ENCODE measurements at regions not wholly inside any gene's neighbourhood (a gene's known extent, or its start where the extent isn't known, plus 50 kb on each side); places are given as distances from the start of the nearest gene placed in this dataset.

DNA sequence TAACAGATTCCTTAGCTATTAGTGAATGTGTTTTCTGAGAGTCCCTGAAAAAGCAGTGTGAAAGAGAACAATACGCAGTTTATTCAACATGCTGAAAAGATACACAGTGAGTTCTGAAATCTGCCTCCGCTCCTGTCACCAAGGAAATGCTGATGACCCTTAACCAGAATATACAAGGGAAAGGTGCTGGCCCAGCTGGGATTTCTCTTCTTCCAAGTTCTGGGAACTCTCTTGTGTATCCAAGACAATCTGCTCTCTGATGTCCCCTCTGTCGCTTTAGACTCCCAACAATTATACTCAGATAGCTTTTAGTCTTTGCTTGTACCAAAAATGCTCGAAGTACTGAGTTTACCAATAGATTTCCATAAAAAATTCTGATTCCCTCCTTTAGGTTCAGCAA is 214.9 kb downstream of the TMEM167A start:
- Histone ChIP-seq H3K9me3 (replicated peaks; ENCODE audit: insufficient read depth, low read length) (no peaks in the 10 kb centered on the region), H3K79me2 (ENCODE audit: low read length) (no peaks in the 10 kb centered on the region), H3K9me2 (replicated peaks; ENCODE audit: insufficient read depth, low read length) (no peaks in the 10 kb centered on the region), H3K4me2 (ENCODE audit: low read depth, low read length) (no peak overlapping the region), H2AFZ (ENCODE audit: low read length) (no peak overlapping the region), H4K20me1 (ENCODE audit: insufficient read depth, low read length) (no peaks in the 10 kb centered on the region), H3K4me3 (ENCODE audit: low read length) (no peak overlapping the region), H3K36me3 (replicated peaks; ENCODE audit: insufficient read depth, low read length) (no peaks in the 10 kb centered on the region), H3K27me3 (replicated peaks; ENCODE audit: insufficient read depth, low read length) (no peaks in the 10 kb centered on the region), H3F3A (ENCODE audit: insufficient read depth, low read length) (no peaks in the 10 kb centered on the region), H3K27ac (ENCODE audit: low read length) (no peak overlapping the region), H3K4me1 (ENCODE audit: low read length) (no peaks in the 10 kb centered on the region), H3K9ac (ENCODE audit: low read length) (no peak overlapping the region)
- TF ChIP-seq EZH2 (optimal IDR thresholded peaks at IDR 0.05; ENCODE audit: low read depth, low read length) (no peak), EZH2phosphoT487 (IDR thresholded peaks at IDR 0.05; ENCODE audit: low read length) (no peak)
- TF ChIP-seq, protein P1, sequence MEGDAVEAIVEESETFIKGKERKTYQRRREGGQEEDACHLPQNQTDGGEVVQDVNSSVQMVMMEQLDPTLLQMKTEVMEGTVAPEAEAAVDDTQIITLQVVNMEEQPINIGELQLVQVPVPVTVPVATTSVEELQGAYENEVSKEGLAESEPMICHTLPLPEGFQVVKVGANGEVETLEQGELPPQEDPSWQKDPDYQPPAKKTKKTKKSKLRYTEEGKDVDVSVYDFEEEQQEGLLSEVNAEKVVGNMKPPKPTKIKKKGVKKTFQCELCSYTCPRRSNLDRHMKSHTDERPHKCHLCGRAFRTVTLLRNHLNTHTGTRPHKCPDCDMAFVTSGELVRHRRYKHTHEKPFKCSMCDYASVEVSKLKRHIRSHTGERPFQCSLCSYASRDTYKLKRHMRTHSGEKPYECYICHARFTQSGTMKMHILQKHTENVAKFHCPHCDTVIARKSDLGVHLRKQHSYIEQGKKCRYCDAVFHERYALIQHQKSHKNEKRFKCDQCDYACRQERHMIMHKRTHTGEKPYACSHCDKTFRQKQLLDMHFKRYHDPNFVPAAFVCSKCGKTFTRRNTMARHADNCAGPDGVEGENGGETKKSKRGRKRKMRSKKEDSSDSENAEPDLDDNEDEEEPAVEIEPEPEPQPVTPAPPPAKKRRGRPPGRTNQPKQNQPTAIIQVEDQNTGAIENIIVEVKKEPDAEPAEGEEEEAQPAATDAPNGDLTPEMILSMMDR (IDR thresholded peaks at IDR 0.05; ENCODE audit: low read length): no peak
- DNase-seq: no peak

GRCh38 chr5:82861701-82862100 is 215.5 kb downstream of the TMEM167A start:
- H3K4me3 ChIP-seq (ENCODE audit: low read length): no peak overlapping the region
- no peaks in the 10 kb centered on the region for H3K4me1 ChIP-seq (ENCODE audit: low read length)
- H3F3A ChIP-seq (ENCODE audit: insufficient read depth, low read length): no peaks in the 10 kb centered on the region
- DNase-seq: no peak
- H3K36me3 ChIP-seq (replicated peaks; ENCODE audit: insufficient read depth, low read length): no peaks in the 10 kb centered on the region
- no peaks in the 10 kb centered on the region for H3K9me2 ChIP-seq (replicated peaks; ENCODE audit: insufficient read depth, low read length)
- no peaks in the 10 kb centered on the region for H3K79me2 ChIP-seq (ENCODE audit: low read length)
- H3K9me3 ChIP-seq (replicated peaks; ENCODE audit: insufficient read depth, low read length): no peaks in the 10 kb centered on the region
- no peaks in the 10 kb centered on the region for H4K20me1 ChIP-seq (ENCODE audit: insufficient read depth, low read length)
- H3K4me2 ChIP-seq (ENCODE audit: low read depth, low read length): no peak overlapping the region
- no peak overlapping the region for H3K27ac ChIP-seq (ENCODE audit: low read length)
- no peaks in the 10 kb centered on the region for H3K27me3 ChIP-seq (replicated peaks; ENCODE audit: insufficient read depth, low read length)
- no peak overlapping the region for H2AFZ ChIP-seq (ENCODE audit: low read length)
- H3K9ac ChIP-seq (ENCODE audit: low read length): no peak overlapping the region
- TF ChIP-seq EZH2 (optimal IDR thresholded peaks at IDR 0.05; ENCODE audit: low read depth, low read length) (no peak), EZH2phosphoT487 (IDR thresholded peaks at IDR 0.05; ENCODE audit: low read length) (no peak)
- TF ChIP-seq, protein P1 (IDR thresholded peaks at IDR 0.05; ENCODE audit: low read length): no peak

GRCh38 chr5:82859451-82860140 is 217.6 kb downstream of the TMEM167A start:
- TF ChIP-seq, protein P1 (IDR thresholded peaks at IDR 0.05; ENCODE audit: low read length): no peak
- TF ChIP-seq EZH2 (optimal IDR thresholded peaks at IDR 0.05; ENCODE audit: low read depth, low read length) (no peak), EZH2phosphoT487 (IDR thresholded peaks at IDR 0.05; ENCODE audit: low read length) (no peak)
- H3K4me1 ChIP-seq (ENCODE audit: low read length): no peaks in the 10 kb centered on the region
- H3K4me3 ChIP-seq (ENCODE audit: low read length): no peak overlapping the region
- no peaks in the 10 kb centered on the region for H3K9me2 ChIP-seq (replicated peaks; ENCODE audit: insufficient read depth, low read length)
- H3K27ac ChIP-seq (ENCODE audit: low read length): no peak overlapping the region
- no peaks in the 10 kb centered on the region for H3K27me3 ChIP-seq (replicated peaks; ENCODE audit: insufficient read depth, low read length)
- DNase-seq: no peak
- H3K79me2 ChIP-seq (ENCODE audit: low read length): no peaks in the 10 kb centered on the region
- H3K36me3 ChIP-seq (replicated peaks; ENCODE audit: insufficient read depth, low read length): no peaks in the 10 kb centered on the region
- H4K20me1 ChIP-seq (ENCODE audit: insufficient read depth, low read length): no peaks in the 10 kb centered on the region
- no peak overlapping the region for H3K9ac ChIP-seq (ENCODE audit: low read length)
- H3K4me2 ChIP-seq (ENCODE audit: low read depth, low read length): no peak overlapping the region
- H3F3A ChIP-seq (ENCODE audit: insufficient read depth, low read length): no peaks in the 10 kb centered on the region
- H3K9me3 ChIP-seq (replicated peaks; ENCODE audit: insufficient read depth, low read length): no peaks in the 10 kb centered on the region
- H2AFZ ChIP-seq (ENCODE audit: low read length): no peak overlapping the region

Data from MM.1S (cell line).